ENCODE measurements at regions not wholly inside any gene's neighbourhood (a gene's known extent, or its start where the extent isn't known, plus 50 kb on each side); places are given as distances from the start of the nearest gene placed in this dataset.

- Histone ChIP-seq H3K27me3 (ENCODE audit: control insufficient read depth, insufficient read depth, low read length) (no peaks in the 10 kb centered on the region), H3K27ac (ENCODE audit: low read depth, low read length) (no peak overlapping the region), H3K4me3 (ENCODE audit: low read depth, low read length) (no peak overlapping the region), H3K9me3 (ENCODE audit: control insufficient read depth, insufficient read depth, low read length) (no peaks in the 10 kb centered on the region)
- TF ChIP-seq, protein P1, sequence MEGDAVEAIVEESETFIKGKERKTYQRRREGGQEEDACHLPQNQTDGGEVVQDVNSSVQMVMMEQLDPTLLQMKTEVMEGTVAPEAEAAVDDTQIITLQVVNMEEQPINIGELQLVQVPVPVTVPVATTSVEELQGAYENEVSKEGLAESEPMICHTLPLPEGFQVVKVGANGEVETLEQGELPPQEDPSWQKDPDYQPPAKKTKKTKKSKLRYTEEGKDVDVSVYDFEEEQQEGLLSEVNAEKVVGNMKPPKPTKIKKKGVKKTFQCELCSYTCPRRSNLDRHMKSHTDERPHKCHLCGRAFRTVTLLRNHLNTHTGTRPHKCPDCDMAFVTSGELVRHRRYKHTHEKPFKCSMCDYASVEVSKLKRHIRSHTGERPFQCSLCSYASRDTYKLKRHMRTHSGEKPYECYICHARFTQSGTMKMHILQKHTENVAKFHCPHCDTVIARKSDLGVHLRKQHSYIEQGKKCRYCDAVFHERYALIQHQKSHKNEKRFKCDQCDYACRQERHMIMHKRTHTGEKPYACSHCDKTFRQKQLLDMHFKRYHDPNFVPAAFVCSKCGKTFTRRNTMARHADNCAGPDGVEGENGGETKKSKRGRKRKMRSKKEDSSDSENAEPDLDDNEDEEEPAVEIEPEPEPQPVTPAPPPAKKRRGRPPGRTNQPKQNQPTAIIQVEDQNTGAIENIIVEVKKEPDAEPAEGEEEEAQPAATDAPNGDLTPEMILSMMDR (IDR thresholded peaks at IDR 0.05; ENCODE audit: low read depth, low read length): no peak
- POLR2A ChIA-PET: no interaction called here
- no peak for DNase-seq (ENCODE audit: low read depth, low spot score)
- CTCF ChIA-PET: interaction anchor here (2.6 kb wide), 1 partner anchor 206 kb away, joined by 8 read pairs; no protein-coding TSS in a partner anchor
Observed at GRCh38 chr9:115946530-115946929, 207.1 kb upstream of the PAPPA start.

GRCh38 chr9:115951977-115952376, 201.6 kb upstream of the PAPPA start:
- no peaks in the 10 kb centered on the region for H3K27me3 ChIP-seq (ENCODE audit: control insufficient read depth, insufficient read depth, low read length)
- DNase-seq (ENCODE audit: low read depth, low spot score): no peak
- TF ChIP-seq, protein P1 (IDR thresholded peaks at IDR 0.05; ENCODE audit: low read depth, low read length): no peak
- ChIA-PET POLR2A (interaction anchor here (1.0 to 1.6 kb wide), 2 partner anchors 8 to 45 kb away, joined by 4 to 17 read pairs; no protein-coding TSS in a partner anchor), CTCF (interaction anchor here (1.4 to 1.5 kb wide), 2 partner anchors 200 to 359 kb away, joined by 4 read pairs; no protein-coding TSS in a partner anchor)
- H3K9me3 ChIP-seq (ENCODE audit: control insufficient read depth, insufficient read depth, low read length): no peaks in the 10 kb centered on the region
- no peak overlapping the region for H3K27ac ChIP-seq (ENCODE audit: low read depth, low read length)
- no peak overlapping the region for H3K4me3 ChIP-seq (ENCODE audit: low read depth, low read length)

DNA sequence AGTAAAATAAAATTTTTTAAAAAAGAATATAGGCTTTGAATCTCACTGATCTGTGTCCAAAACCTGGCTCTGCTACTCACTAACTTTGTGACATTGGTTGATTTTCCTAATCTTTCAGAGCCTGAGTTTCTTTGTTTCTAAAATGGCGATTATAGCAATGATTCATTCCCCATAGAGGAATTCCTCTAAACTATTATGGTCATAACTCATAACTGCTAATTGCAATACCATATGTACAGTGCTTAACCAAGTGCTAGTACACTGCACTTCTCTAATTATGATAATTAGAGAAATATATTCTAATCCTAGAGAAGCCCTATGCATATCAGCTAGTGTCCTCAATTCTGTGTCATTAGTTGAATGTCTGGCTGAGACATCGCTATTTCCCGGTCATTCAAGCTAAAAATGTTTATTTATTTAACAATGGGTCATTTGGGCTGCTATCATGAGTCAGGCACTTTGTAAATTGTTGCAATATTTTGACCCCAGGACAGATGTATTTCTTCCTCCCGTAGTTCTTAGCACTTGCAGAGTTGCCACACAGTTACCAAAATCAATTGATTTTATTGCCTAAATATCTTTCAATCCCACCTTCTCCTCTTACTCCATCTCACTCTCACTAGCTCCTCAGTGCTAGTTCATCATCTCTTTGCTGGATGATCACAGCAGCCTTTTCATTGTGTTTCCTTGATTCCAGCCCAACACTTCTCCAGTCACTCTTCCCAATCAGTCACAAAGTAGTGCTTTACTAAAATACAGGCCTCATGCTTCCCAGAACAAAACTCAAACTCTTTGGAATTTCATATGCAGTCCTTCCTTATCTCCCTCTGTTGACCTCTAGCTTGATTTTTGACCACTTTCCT, 200.9 kb upstream of the PAPPA start:
- CTCF ChIA-PET: interaction anchor here (0.9 to 1.5 kb wide), 3 partner anchors 14 to 359 kb away, joined by 4 read pairs; no protein-coding TSS in a partner anchor
- no peak overlapping the region for H3K4me3 ChIP-seq (ENCODE audit: low read depth, low read length)
- peak; percentile 39 for DNase-seq (ENCODE audit: low read depth, low spot score)
- POLR2A ChIA-PET: interaction anchor here (1.0 to 1.6 kb wide), 2 partner anchors 8 to 45 kb away, joined by 4 to 17 read pairs; no protein-coding TSS in a partner anchor
- H3K27ac ChIP-seq (ENCODE audit: low read depth, low read length): peak overlapping the region; percentile 69
- no peaks in the 10 kb centered on the region for H3K9me3 ChIP-seq (ENCODE audit: control insufficient read depth, insufficient read depth, low read length)
- TF ChIP-seq, protein P1 (IDR thresholded peaks at IDR 0.05; ENCODE audit: low read depth, low read length): no peak
- no peaks in the 10 kb centered on the region for H3K27me3 ChIP-seq (ENCODE audit: control insufficient read depth, insufficient read depth, low read length)

DNA sequence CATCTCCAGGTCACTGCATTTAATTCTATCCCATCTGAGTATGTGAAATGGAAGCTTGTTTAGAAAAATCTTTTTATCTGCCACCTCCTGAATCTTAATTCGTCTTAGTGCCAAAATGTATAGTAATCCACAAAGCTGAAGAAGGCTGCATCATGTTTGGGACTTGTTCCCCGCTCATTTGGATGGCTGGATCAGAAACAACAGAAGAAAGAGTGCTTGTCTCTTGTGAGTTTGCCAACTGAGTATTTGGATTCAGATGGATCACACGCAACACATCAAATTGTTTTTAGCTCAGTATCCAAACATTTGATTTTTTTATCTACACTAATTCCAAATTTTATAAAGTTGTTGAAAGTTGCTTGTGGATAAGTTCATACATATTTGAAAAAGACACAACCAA, 197.2 kb upstream of the PAPPA start:
- TF ChIP-seq, protein P1 (IDR thresholded peaks at IDR 0.05; ENCODE audit: low read depth, low read length): no peak
- no peak for DNase-seq (ENCODE audit: low read depth, low spot score)
- Histone ChIP-seq H3K4me3 (ENCODE audit: low read depth, low read length) (no peak overlapping the region), H3K27me3 (ENCODE audit: control insufficient read depth, insufficient read depth, low read length) (no peaks in the 10 kb centered on the region), H3K27ac (ENCODE audit: low read depth, low read length) (no peak overlapping the region), H3K9me3 (ENCODE audit: control insufficient read depth, insufficient read depth, low read length) (no peaks in the 10 kb centered on the region)
- ChIA-PET CTCF (no interaction called here), POLR2A (no interaction called here)

GRCh38 chr9:115957585-115957984, 196.0 kb upstream of the PAPPA start:
- ChIA-PET CTCF (interaction anchor here (0.5 kb wide), 1 partner anchor 47 kb away, joined by 3 read pairs; no protein-coding TSS in a partner anchor), POLR2A (interaction anchor here (1.0 to 1.3 kb wide), 2 partner anchors 13 to 15 kb away, joined by 3 read pairs; no protein-coding TSS in a partner anchor)
- DNase-seq (ENCODE audit: low read depth, low spot score): peak; percentile 34
- Histone ChIP-seq H3K27me3 (ENCODE audit: control insufficient read depth, insufficient read depth, low read length) (no peaks in the 10 kb centered on the region), H3K4me3 (ENCODE audit: low read depth, low read length) (no peak overlapping the region), H3K9me3 (ENCODE audit: control insufficient read depth, insufficient read depth, low read length) (peaks cover 5% of the 10 kb centered on the region; the same call in 1 of the 2 replicates), H3K27ac (ENCODE audit: low read depth, low read length) (peak overlapping the region; percentile 39)
- TF ChIP-seq, protein P1 (IDR thresholded peaks at IDR 0.05; ENCODE audit: low read depth, low read length): no peak
